OCI-LY3 (cell line): ENCODE measurements at regions not wholly inside any gene's neighbourhood (a gene's known extent, or its start where the extent isn't known, plus 50 kb on each side); places are given as distances from the start of the nearest gene placed in this dataset.
A peak's percentile ranks its signal among the peaks of the same experiment; 100 is the strongest.

Experiments used
- H2AFZ ChIP-seq: fragments of 200-600, 300-600 bp; shearing (Covaris generic); 2 replicates; pipeline ENCODE4 v1.6.0; 2014; ENCODE audit warnings: antibody characterized with exemption, low read depth, low read length
- H3K27ac ChIP-seq: fragments of 200-600, 300-600 bp; sonication (generic); 2 replicates; pipeline ENCODE4 v1.5.1; 2014; ENCODE audit warnings: mild to moderate bottlenecking, low read length, moderate library complexity, mixed read lengths
- H3K27me3 ChIP-seq: fragments of 200-600, 300-600 bp; sonication (generic); 2 replicates; pipeline ENCODE4 v1.6.1; 2014; ENCODE audit warnings: low read depth, low read length, mixed read lengths
- H3K36me3 ChIP-seq: fragments of 200-600, 300-600 bp; sonication (generic); replicated peaks from 2 replicates; pipeline ENCODE3; 2014; ENCODE audit warnings: low read depth, low read length, mixed read lengths
- H3K4me1 ChIP-seq: fragments of 300-600, 200-600 bp; sonication (generic); 2 replicates; pipeline ENCODE4 v1.6.1; 2014; ENCODE audit warnings: low read length, mixed read lengths
- H3K4me2 ChIP-seq: fragments of 200-600, 300-600 bp; sonication (generic); 2 replicates; pipeline ENCODE4 v1.6.1; 2014; ENCODE audit warnings: low read length, mixed read lengths
- H3K4me3 ChIP-seq: fragments of 300-600, 200-600 bp; sonication (generic); 2 replicates; pipeline ENCODE4 v1.5.1; 2014; ENCODE audit warnings: antibody characterized with exemption, mild to moderate bottlenecking, low read length, moderate library complexity
- H3K79me2 ChIP-seq: fragments of 300-600, 200-600 bp; shearing (Covaris generic); 2 replicates; pipeline ENCODE4 v1.6.1; 2014; ENCODE audit warnings: mild to moderate bottlenecking, low read length, mixed read lengths
- H3K9ac ChIP-seq: fragments of 300-600, 200-600 bp; shearing (Covaris generic); 2 replicates; pipeline ENCODE4 v1.6.0; 2014; ENCODE audit warnings: mild to moderate bottlenecking, low read length, moderate library complexity
- H3K9me3 ChIP-seq: fragments of 200-600, 300-600 bp; shearing (Covaris generic); 2 replicates; pipeline ENCODE4 v1.6.1; 2014; ENCODE audit warnings: low read length, mixed read lengths; ENCODE audit not compliant: insufficient read depth
- H4K20me1 ChIP-seq: fragments of 200-600, 300-600 bp; sonication (generic); 2 replicates; pipeline ENCODE4 v1.6.1; 2016; ENCODE audit warnings: low read length, mixed read lengths; ENCODE audit not compliant: insufficient read depth
- EZH2phosphoT487 ChIP-seq: fragments of 200-600 bp; shearing (Covaris generic); IDR thresholded peaks from 2 replicates; pipeline ENCODE4 v1.6.1; 2018; ENCODE audit warnings: antibody characterized with exemption, mixed run types, low read depth
- TF ChIP-seq, protein P1 (sequence below): fragments of 200-600, 300-600 bp; sonication (generic); IDR thresholded peaks from 2 replicates; pipeline ENCODE4 v1.5.1; 2014; ENCODE audit warnings: antibody characterized with exemption, low read length, low read depth

DNA sequence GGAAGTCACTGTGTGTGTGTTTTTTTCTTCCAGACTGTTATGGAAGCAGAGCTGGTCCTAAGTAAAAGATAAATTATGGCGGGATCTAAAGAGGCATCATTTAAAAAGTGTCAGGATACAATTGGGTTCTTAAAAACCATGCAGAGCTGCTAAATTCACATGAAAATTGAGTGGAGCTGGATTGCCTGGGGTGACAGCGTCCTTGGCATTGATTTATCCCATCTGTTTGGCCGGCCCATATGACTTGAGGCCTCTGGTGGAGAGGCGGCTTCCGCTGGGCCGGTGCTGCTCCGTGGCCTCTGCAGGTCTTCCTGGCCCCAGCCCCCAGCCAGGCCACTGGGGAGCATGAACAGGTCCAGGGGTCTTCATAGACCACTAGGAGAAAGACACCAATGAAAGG, 165.5 kb downstream of the GLI2 start:
- no peak overlapping the region for H3K4me2 ChIP-seq
- no peaks in the 10 kb centered on the region for H3K9me3 ChIP-seq
- no peaks in the 10 kb centered on the region; the same call in 1 of the 2 replicates for H4K20me1 ChIP-seq
- H3K27ac ChIP-seq: no peak overlapping the region
- peaks cover 23% of the 10 kb centered on the region for H3K27me3 ChIP-seq
- H3K4me1 ChIP-seq: peaks cover 35% of the 10 kb centered on the region
- no peaks in the 10 kb centered on the region for H3K36me3 ChIP-seq
- H3K4me3 ChIP-seq: no peak overlapping the region
- H3K79me2 ChIP-seq: no peaks in the 10 kb centered on the region
- no peak overlapping the region for H3K9ac ChIP-seq
- H2AFZ ChIP-seq: no peak overlapping the region
- TF ChIP-seq EZH2phosphoT487: no peak
- TF ChIP-seq, protein P1, sequence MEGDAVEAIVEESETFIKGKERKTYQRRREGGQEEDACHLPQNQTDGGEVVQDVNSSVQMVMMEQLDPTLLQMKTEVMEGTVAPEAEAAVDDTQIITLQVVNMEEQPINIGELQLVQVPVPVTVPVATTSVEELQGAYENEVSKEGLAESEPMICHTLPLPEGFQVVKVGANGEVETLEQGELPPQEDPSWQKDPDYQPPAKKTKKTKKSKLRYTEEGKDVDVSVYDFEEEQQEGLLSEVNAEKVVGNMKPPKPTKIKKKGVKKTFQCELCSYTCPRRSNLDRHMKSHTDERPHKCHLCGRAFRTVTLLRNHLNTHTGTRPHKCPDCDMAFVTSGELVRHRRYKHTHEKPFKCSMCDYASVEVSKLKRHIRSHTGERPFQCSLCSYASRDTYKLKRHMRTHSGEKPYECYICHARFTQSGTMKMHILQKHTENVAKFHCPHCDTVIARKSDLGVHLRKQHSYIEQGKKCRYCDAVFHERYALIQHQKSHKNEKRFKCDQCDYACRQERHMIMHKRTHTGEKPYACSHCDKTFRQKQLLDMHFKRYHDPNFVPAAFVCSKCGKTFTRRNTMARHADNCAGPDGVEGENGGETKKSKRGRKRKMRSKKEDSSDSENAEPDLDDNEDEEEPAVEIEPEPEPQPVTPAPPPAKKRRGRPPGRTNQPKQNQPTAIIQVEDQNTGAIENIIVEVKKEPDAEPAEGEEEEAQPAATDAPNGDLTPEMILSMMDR: no peak

DNA sequence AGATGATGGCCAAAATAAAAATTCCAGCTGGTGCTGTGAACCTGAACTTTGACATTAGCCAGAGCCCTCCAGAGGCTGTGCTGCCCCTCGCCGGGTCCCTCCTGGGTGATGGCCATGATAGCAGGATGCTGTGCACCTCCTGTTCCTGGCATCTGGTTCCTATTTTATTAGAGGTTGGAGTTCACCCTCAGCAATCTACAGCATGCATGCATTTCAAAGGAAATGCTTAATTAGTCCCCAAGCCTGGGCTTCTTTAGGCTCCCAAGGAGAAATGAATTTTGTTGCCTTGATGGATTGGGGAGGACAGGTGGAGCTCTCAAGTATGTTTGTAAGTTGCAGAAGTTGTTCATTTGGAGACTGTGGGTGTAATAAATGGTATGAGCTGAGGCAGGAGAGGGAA, 166.9 kb downstream of the GLI2 start:
- no peak overlapping the region for H3K9ac ChIP-seq
- no peaks in the 10 kb centered on the region for H3K36me3 ChIP-seq
- H3K4me2 ChIP-seq: peak overlapping the region; percentile 29; the same call in 1 of the 2 replicates
- no peaks in the 10 kb centered on the region; the same call in 1 of the 2 replicates for H4K20me1 ChIP-seq
- no peaks in the 10 kb centered on the region for H3K9me3 ChIP-seq
- no peak overlapping the region for H3K27ac ChIP-seq
- TF ChIP-seq, protein P1: no peak
- no peak for TF ChIP-seq EZH2phosphoT487
- H3K4me3 ChIP-seq: no peak overlapping the region
- H3K4me1 ChIP-seq: peaks cover 35% of the 10 kb centered on the region
- peaks cover 23% of the 10 kb centered on the region for H3K27me3 ChIP-seq
- H3K79me2 ChIP-seq: no peaks in the 10 kb centered on the region
- H2AFZ ChIP-seq: no peak overlapping the region

DNA sequence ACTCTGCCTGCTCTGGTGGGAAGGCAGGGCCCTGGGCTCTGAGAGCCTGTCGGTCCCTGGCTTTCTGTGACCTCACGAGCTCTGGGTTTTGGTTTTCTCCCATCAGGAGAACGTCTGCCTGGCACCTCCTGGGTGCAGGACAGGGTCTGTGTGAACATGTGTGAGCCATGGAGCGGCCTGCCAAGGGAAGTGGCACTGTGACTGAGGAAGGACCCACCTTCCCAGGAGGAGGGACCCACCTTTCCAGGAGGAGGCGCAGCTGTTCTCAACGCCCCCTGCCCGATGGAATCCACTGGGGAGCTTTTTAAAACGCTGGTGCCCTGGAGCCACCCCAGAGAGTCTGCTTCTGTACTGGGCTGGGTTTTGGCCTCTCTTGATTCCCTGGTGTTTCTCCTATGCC, 168.7 kb downstream of the GLI2 start:
- H3K36me3 ChIP-seq: no peaks in the 10 kb centered on the region
- H4K20me1 ChIP-seq: no peaks in the 10 kb centered on the region; the same call in 1 of the 2 replicates
- no peak overlapping the region for H2AFZ ChIP-seq
- H3K4me3 ChIP-seq: no peak overlapping the region
- peaks cover 22% of the 10 kb centered on the region for H3K27me3 ChIP-seq
- TF ChIP-seq, protein P1: no peak
- no peak for TF ChIP-seq EZH2phosphoT487
- H3K4me1 ChIP-seq: peaks cover 35% of the 10 kb centered on the region
- no peaks in the 10 kb centered on the region for H3K9me3 ChIP-seq
- peak overlapping the region; percentile 36 for H3K4me2 ChIP-seq
- H3K27ac ChIP-seq: no peak overlapping the region
- no peak overlapping the region for H3K9ac ChIP-seq
- H3K79me2 ChIP-seq: no peaks in the 10 kb centered on the region

DNA sequence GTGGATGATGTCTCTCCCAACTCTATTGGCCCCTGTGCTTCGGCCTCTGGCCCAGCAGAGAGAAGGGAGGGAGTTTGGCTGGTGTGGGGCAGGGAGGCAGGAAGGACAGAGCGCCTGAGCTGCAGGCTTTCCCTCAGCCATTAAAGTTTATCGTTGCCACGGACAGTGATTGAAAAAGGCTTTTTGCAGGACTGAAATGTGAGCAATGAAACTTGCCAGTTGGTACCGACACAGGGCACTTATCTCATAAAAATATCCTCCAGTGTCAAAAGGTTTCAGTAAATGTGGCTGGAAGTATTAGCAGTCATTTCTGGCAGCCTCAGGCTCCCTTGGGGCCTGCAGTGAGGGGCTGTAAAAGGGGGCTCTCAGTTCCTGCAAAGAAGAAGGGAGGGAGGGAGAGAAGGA, 169.2 kb downstream of the GLI2 start:
- peaks cover 18% of the 10 kb centered on the region for H3K27me3 ChIP-seq
- peak overlapping the region; percentile 36 for H3K4me2 ChIP-seq
- peaks cover 35% of the 10 kb centered on the region for H3K4me1 ChIP-seq
- H3K36me3 ChIP-seq: no peaks in the 10 kb centered on the region
- no peaks in the 10 kb centered on the region; the same call in 1 of the 2 replicates for H4K20me1 ChIP-seq
- H3K9ac ChIP-seq: no peak overlapping the region
- H3K79me2 ChIP-seq: no peaks in the 10 kb centered on the region
- no peak overlapping the region for H2AFZ ChIP-seq
- no peak overlapping the region for H3K27ac ChIP-seq
- TF ChIP-seq EZH2phosphoT487: no peak
- TF ChIP-seq, protein P1: no peak
- H3K9me3 ChIP-seq: no peaks in the 10 kb centered on the region
- H3K4me3 ChIP-seq: no peak overlapping the region
